Fibroblast of lung (primary cell): ENCODE measurements at regions not wholly inside any gene's neighbourhood (a gene's known extent, or its start where the extent isn't known, plus 50 kb on each side); places are given as distances from the start of the nearest gene placed in this dataset.

Experiments
- EZH2 ChIP-seq: IDR thresholded peaks from 2 replicates; pipeline ENCODE4 v1.5.1; 2012; ENCODE audit warnings: low read length, control low read depth, mild to moderate bottlenecking; ENCODE audit errors: missing control alignments
- TF ChIP-seq, protein P1 (sequence below), 2 donors: IDR thresholded peaks in 1 of 2; conservative IDR thresholded peaks in 1 of 2; 1 replicate in 1 of 2; 2 replicates in 1 of 2; pipeline ENCODE4 v1.5.1; 2011 to 2012; ENCODE audit warnings: low read length in 2 of 2, control low read depth in 1 of 2, inconsistent platforms in 1 of 2, low read depth in 1 of 2, mild to moderate bottlenecking in 1 of 2

DNA sequence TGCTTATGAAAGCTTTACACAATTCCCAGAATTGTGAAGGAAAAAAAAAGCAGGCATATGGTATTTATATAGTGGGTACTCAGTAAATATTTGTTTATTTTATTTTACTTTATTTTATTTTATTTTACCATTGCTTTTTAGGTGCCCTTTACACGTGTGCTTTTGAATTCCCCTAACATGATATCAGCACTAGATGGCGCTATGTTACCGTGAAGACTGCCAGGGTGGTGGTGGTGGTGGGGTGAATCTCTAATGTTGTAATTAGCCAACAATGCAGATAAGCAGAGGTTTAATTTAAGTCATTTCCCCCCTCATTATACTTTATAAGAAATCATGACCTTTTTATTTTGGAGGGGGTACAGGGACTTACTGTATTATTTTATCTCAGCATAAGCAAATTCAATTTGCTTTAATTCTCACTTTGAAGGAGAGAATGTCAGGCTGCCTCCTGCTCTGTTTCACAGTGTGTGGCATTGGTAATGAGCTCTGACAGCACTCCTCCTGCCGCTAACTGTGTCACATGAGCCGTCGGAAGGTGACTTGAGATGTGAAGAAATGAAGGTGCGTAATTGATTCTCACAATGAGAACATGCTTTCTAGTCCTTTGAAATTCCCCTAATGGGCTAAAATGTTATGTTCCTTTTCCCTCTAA is 165.6 kb downstream of the YTHDC2 start:
- TF ChIP-seq, protein P1, sequence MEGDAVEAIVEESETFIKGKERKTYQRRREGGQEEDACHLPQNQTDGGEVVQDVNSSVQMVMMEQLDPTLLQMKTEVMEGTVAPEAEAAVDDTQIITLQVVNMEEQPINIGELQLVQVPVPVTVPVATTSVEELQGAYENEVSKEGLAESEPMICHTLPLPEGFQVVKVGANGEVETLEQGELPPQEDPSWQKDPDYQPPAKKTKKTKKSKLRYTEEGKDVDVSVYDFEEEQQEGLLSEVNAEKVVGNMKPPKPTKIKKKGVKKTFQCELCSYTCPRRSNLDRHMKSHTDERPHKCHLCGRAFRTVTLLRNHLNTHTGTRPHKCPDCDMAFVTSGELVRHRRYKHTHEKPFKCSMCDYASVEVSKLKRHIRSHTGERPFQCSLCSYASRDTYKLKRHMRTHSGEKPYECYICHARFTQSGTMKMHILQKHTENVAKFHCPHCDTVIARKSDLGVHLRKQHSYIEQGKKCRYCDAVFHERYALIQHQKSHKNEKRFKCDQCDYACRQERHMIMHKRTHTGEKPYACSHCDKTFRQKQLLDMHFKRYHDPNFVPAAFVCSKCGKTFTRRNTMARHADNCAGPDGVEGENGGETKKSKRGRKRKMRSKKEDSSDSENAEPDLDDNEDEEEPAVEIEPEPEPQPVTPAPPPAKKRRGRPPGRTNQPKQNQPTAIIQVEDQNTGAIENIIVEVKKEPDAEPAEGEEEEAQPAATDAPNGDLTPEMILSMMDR (conservative IDR thresholded peaks at IDR 0.05 in 1 of 2, IDR thresholded peaks at IDR 0.05 in 1 of 2; ENCODE audit: low read depth in 1 of 2, low read length in 2 of 2) = peak; percentile 67 to 73
- no peak for TF ChIP-seq EZH2
